Thyroid gland (tissue), 4 donors: ENCODE measurements at regions not wholly inside any gene's neighbourhood (a gene's known extent, or its start where the extent isn't known, plus 50 kb on each side); places are given as distances from the start of the nearest gene placed in this dataset.

ENCODE experiments used
- DNase-seq, 2 donors: peaks; one replicate each; pipeline ENCODE4 v3.0.0-alpha.2; 2019
- H3K27ac ChIP-seq, 3 donors: fragments of 200-600 bp; sonication (generic); 1 replicate in 2 of 3; 2 replicates in 1 of 3; pipeline ENCODE4 v1.5.1; 2016 to 2019; ENCODE audit warnings: mild to moderate bottlenecking in 1 of 3, moderate library complexity in 1 of 3
- H3K27me3 ChIP-seq: fragments of 200-600 bp; sonication (generic); one replicate; pipeline ENCODE4 v1.5.1; 2019
- H3K36me3 ChIP-seq, 2 donors: fragments of 200-600 bp; sonication (generic); one replicate each; pipeline ENCODE4 v1.5.1; 2016 to 2019
- H3K4me1 ChIP-seq, 2 donors: fragments of 200-600 bp; sonication (generic); one replicate each; pipeline ENCODE4 v1.5.1; 2017 to 2019
- H3K4me3 ChIP-seq, 3 donors: fragments of 200-600 bp; sonication (generic); replicated peaks in 1 of 3; 1 replicate in 2 of 3; 2 replicates in 1 of 3; pipeline ENCODE4 v1.5.1; 2016; ENCODE audit warnings: mild to moderate bottlenecking in 1 of 3
- H3K9me3 ChIP-seq: fragments of 200-600 bp; sonication (generic); one replicate; pipeline ENCODE4 v1.5.1; 2017
- CTCF ChIP-seq, 6 experiments: fragments of 200-600 bp in 3 of 6; fragments of 450-650 bp in 3 of 6; sonication (generic) in 3 of 6; IDR thresholded peaks; one replicate each; pipeline ENCODE4 v1.5.1; 2016 to 2019; ENCODE audit warnings: antibody characterized with exemption in 6 of 6, mild to moderate bottlenecking in 2 of 6, inconsistent platforms in 1 of 6, moderate library complexity in 1 of 6
- POLR2A ChIP-seq, 2 donors: fragments of 450-650 bp; IDR thresholded peaks; one replicate each; pipeline ENCODE4 v1.6.1; 2017; ENCODE audit warnings: antibody characterized with exemption in 2 of 2, mild to moderate bottlenecking in 2 of 2, moderate library complexity in 1 of 2
- WGBS, 2 donors: methylation state at CpG; one replicate each; pipeline ENCODE4 v1.1.5; 2017; 5-methylcytosine and 5-hydroxymethylcytosine counted together
- intact Hi-C: fragments of 100-400 bp; cut with DNase I; formaldehyde crosslinking; loops from one replicate; pipeline ENCODE4 v1.15.1; 2023

- intact Hi-C loops: no loop called here
- H3K9me3 ChIP-seq: no peaks in the 10 kb centered on the region
- H3K36me3 ChIP-seq: no peaks in the 10 kb centered on the region
- 33 to 36% methylated on average over 5 of the region's 5 CpGs for WGBS, 2 donors
- peak; percentile 70 to 71 for DNase-seq
- no peak for TF ChIP-seq POLR2A (IDR thresholded peaks at IDR 0.05)
- TF ChIP-seq CTCF (IDR thresholded peaks at IDR 0.05): no peak
- H3K27me3 ChIP-seq: no peaks in the 10 kb centered on the region
- peaks cover 9 to 43% of the 10 kb centered on the region in 2 donors for H3K4me1 ChIP-seq
- no peak overlapping the region for H3K4me3 ChIP-seq
- H3K27ac ChIP-seq: peak overlapping the region in 1 of 3 donors; percentile 38
Measured at GRCh38 chr6:170124836-170125235, 166.0 kb downstream of the DLL1 start.

GRCh38 chr6:170124150-170124549 lies 166.7 kb downstream of the DLL1 start:
- WGBS, 2 donors: 92 to 95% methylated on average over 2 of the region's 2 CpGs
- no peaks in the 10 kb centered on the region for H3K36me3 ChIP-seq
- no peak for DNase-seq
- H3K9me3 ChIP-seq: no peaks in the 10 kb centered on the region
- no peak overlapping the region for H3K4me3 ChIP-seq
- intact Hi-C loops: no loop called here
- no peak for TF ChIP-seq POLR2A (IDR thresholded peaks at IDR 0.05)
- TF ChIP-seq CTCF (IDR thresholded peaks at IDR 0.05): no peak
- no peaks in the 10 kb centered on the region for H3K27me3 ChIP-seq
- H3K27ac ChIP-seq: no peak overlapping the region
- H3K4me1 ChIP-seq: peaks cover 9 to 37% of the 10 kb centered on the region in 2 donors

- Histone ChIP-seq H3K4me3 (no peak overlapping the region), H3K27ac (no peak overlapping the region), H3K9me3 (no peaks in the 10 kb centered on the region), H3K36me3 (no peaks in the 10 kb centered on the region), H3K4me1 (peaks cover 9 to 37% of the 10 kb centered on the region in 2 donors), H3K27me3 (no peaks in the 10 kb centered on the region)
- no peak for DNase-seq
- 62 to 75% methylated on average over 1 of the region's 1 CpG for WGBS, 2 donors
- intact Hi-C loops: no loop called here
- TF ChIP-seq CTCF (IDR thresholded peaks at IDR 0.05) (no peak), POLR2A (IDR thresholded peaks at IDR 0.05) (no peak)
Measured at GRCh38 chr6:170122651-170123050, 168.2 kb downstream of the DLL1 start.

- intact Hi-C loops: no loop called here
- Histone ChIP-seq H3K27me3 (no peaks in the 10 kb centered on the region), H3K36me3 (no peaks in the 10 kb centered on the region), H3K9me3 (no peaks in the 10 kb centered on the region), H3K4me3 (no peak overlapping the region), H3K27ac (no peak overlapping the region), H3K4me1 (no peaks in the 10 kb centered on the region)
- no peak for DNase-seq
- 77 to 88% methylated on average over 13 to 21 of the region's 21 CpGs for WGBS, 2 donors
- TF ChIP-seq POLR2A (IDR thresholded peaks at IDR 0.05) (no peak), CTCF (IDR thresholded peaks at IDR 0.05) (no peak)
Measured at GRCh38 chr6:170117111-170117972, 173.5 kb downstream of the DLL1 start.

- H3K27ac ChIP-seq: no peak overlapping the region
- H3K36me3 ChIP-seq: no peaks in the 10 kb centered on the region
- no peaks in the 10 kb centered on the region for H3K27me3 ChIP-seq
- no peaks in the 10 kb centered on the region for H3K4me1 ChIP-seq
- H3K9me3 ChIP-seq: no peaks in the 10 kb centered on the region
- no peak overlapping the region for H3K4me3 ChIP-seq
- 57% methylated on average over 7 of the region's 7 CpGs for WGBS, 2 donors
- intact Hi-C loops: no loop called here
- no peak for TF ChIP-seq CTCF (IDR thresholded peaks at IDR 0.05)
- TF ChIP-seq POLR2A (IDR thresholded peaks at IDR 0.05): no peak
- no peak for DNase-seq
Measured at GRCh38 chr6:170116636-170117035, 174.2 kb downstream of the DLL1 start.
